ENCODE measurements at regions not wholly inside any gene's neighbourhood (a gene's known extent, or its start where the extent isn't known, plus 50 kb on each side); places are given as distances from the start of the nearest gene placed in this dataset.

DNA sequence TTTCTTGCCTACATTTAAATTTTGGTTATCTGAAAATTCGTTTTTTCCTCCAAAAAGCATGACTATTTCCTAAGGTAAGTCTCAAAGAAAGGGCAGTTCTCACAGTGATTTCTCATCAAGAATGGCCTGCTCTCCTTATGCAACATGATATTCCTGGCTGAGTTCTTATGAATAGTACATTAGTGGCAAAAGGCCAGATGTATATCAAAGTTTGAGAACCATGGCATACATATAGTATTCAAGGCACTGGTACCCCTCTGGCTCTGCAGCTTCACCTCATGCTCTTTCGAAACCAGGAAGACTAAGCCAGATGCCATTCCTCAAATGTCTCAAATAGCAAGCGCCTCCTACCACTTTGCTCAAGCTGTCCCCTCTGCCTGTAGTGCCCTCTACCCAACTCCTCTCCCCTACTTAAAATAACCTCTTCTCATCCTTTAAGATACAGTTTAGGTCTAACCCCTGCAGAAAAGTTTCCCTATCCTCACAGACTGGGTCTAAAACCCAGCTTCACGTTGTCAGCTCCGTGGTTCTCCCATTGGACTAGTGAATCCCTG is 280.3 kb downstream of the HACE1 start:
- H3K27ac ChIP-seq (ENCODE audit: low read length), result no peak overlapping the region
- DNase-seq, result no peak
- no peaks in the 10 kb centered on the region for H3K27me3 ChIP-seq (ENCODE audit: control insufficient read depth, insufficient read depth, low read length)
- H3K4me1 ChIP-seq (ENCODE audit: control insufficient read depth, insufficient read depth, low read length), result no peaks in the 10 kb centered on the region
- no peaks in the 10 kb centered on the region for H3K36me3 ChIP-seq (ENCODE audit: control insufficient read depth, insufficient read depth, low read length)
- H3K9me3 ChIP-seq (ENCODE audit: control insufficient read depth, low read depth, low read length), result no peaks in the 10 kb centered on the region
- 83% methylated on average over 1 of the region's 5 CpGs for WGBS (ENCODE audit: insufficient coverage, low lambda C conversion rate)
- H3K4me3 ChIP-seq (ENCODE audit: low read length), result no peak overlapping the region

DNA sequence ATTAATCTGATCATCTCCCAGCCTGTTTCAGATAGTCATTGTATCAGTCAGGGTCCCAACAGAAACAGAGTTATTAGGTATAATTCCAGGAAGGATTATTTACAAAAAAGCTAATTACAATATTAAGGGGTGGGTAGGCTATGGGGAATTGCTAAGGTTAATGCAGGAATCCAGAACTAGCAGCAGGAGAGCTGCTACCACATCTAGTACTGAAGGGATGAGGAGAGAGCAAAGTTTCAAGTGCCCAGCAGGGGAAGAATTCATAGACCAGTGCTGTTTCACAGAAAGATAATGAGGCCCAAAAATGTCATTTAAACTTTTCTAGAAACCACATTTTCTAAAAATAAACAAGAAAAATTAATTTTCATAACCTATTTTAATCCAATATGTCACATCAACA is 284.2 kb downstream of the HACE1 start:
- no peaks in the 10 kb centered on the region for H3K9me3 ChIP-seq (ENCODE audit: control insufficient read depth, low read depth, low read length)

DNA sequence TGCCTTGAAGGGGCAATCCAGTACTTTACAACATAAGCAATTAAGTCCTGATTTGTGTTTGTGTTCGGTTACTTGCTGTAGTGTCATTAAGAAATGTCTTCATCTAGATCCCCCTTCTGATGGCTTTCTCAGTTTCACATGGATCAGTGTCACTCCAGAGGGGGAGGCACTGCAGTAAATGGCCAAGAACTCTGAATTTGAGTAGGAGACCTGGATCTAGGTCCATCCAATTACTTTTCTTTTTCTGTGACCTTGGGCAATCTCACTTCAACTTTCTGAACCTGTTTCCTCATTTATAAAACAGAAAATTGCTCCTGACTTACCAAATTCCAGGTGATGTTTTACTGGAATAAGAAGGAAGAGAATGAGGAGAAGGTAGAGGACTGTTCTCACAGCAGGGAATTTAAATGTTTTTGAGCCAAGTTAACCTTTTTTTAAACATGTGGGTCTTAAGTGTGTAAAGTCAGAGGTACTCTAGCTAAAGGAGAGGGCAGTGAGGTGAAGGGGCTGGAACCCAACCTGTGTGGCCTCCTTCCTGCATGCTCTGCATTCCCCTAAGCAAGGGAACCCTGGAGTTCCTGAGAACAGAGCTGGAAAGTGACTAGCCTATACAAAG is 285.5 kb downstream of the HACE1 start:
- DNase-seq, result no peak
- Histone ChIP-seq H3K36me3 (ENCODE audit: control insufficient read depth, insufficient read depth, low read length) (no peaks in the 10 kb centered on the region), H3K4me3 (ENCODE audit: low read length) (no peak overlapping the region), H3K27ac (ENCODE audit: low read length) (no peak overlapping the region), H3K4me1 (ENCODE audit: control insufficient read depth, insufficient read depth, low read length) (no peaks in the 10 kb centered on the region), H3K27me3 (ENCODE audit: control insufficient read depth, insufficient read depth, low read length) (no peaks in the 10 kb centered on the region), H3K9me3 (ENCODE audit: control insufficient read depth, low read depth, low read length) (no peaks in the 10 kb centered on the region)
- WGBS (ENCODE audit: insufficient coverage, low lambda C conversion rate), result no CpG with 5 or more reads among the region's 1 CpG

More for the DNA sequence above, 284.2 kb downstream of the HACE1 start:
- no peaks in the 10 kb centered on the region for H3K36me3 ChIP-seq (ENCODE audit: control insufficient read depth, insufficient read depth, low read length)
- H3K4me1 ChIP-seq (ENCODE audit: control insufficient read depth, insufficient read depth, low read length), result no peaks in the 10 kb centered on the region
- H3K27me3 ChIP-seq (ENCODE audit: control insufficient read depth, insufficient read depth, low read length), result no peaks in the 10 kb centered on the region
- no peak overlapping the region for H3K27ac ChIP-seq (ENCODE audit: low read length)
- DNase-seq, result no peak
- H3K4me3 ChIP-seq (ENCODE audit: low read length), result no peak overlapping the region

DNA sequence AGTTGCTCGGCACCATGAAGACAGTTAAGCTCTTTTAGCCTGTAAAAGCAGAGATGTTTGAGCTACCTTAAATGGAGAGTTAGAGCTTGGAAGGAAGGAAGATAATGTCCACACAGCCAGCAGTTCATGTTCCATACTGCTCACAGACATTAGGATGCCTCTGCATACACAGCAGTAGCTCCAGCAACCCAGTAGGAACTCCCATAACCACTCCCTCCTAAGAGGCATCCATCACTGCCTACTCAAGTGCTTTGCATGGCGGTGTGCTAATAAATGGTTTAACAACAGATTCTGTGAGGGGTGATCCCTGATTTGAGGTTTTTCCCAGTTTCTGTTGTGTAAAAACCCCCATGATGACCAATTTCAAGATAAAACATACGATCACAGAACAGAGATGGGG is 286.4 kb downstream of the HACE1 start:
- no peak for DNase-seq
- H3K36me3 ChIP-seq (ENCODE audit: control insufficient read depth, insufficient read depth, low read length), result no peaks in the 10 kb centered on the region
- 100% methylated on average over 1 of the region's 3 CpGs for WGBS (ENCODE audit: insufficient coverage, low lambda C conversion rate)
- H3K4me1 ChIP-seq (ENCODE audit: control insufficient read depth, insufficient read depth, low read length), result no peaks in the 10 kb centered on the region
- no peaks in the 10 kb centered on the region for H3K9me3 ChIP-seq (ENCODE audit: control insufficient read depth, low read depth, low read length)
- no peak overlapping the region for H3K27ac ChIP-seq (ENCODE audit: low read length)
- no peaks in the 10 kb centered on the region for H3K27me3 ChIP-seq (ENCODE audit: control insufficient read depth, insufficient read depth, low read length)
- H3K4me3 ChIP-seq (ENCODE audit: low read length), result no peak overlapping the region

- no peak overlapping the region for H3K27ac ChIP-seq (ENCODE audit: low read length)
- no peak for DNase-seq
- no peaks in the 10 kb centered on the region for H3K36me3 ChIP-seq (ENCODE audit: control insufficient read depth, insufficient read depth, low read length)
- no peaks in the 10 kb centered on the region for H3K27me3 ChIP-seq (ENCODE audit: control insufficient read depth, insufficient read depth, low read length)
- no peaks in the 10 kb centered on the region for H3K4me1 ChIP-seq (ENCODE audit: control insufficient read depth, insufficient read depth, low read length)
- H3K9me3 ChIP-seq (ENCODE audit: control insufficient read depth, low read depth, low read length), result no peaks in the 10 kb centered on the region
- H3K4me3 ChIP-seq (ENCODE audit: low read length), result no peak overlapping the region
- WGBS (ENCODE audit: insufficient coverage, low lambda C conversion rate), result 29% methylated on average over 1 of the region's 4 CpGs
These were observed 286.8 kb downstream of the HACE1 start for GRCh38 chr6:104572901-104573300.

- no peaks in the 10 kb centered on the region for H3K9me3 ChIP-seq (ENCODE audit: control insufficient read depth, low read depth, low read length)
- DNase-seq, result no peak
- no peak overlapping the region for H3K27ac ChIP-seq (ENCODE audit: low read length)
- no CpG with 5 or more reads among the region's 3 CpGs for WGBS (ENCODE audit: insufficient coverage, low lambda C conversion rate)
- no peaks in the 10 kb centered on the region for H3K27me3 ChIP-seq (ENCODE audit: control insufficient read depth, insufficient read depth, low read length)
- H3K4me3 ChIP-seq (ENCODE audit: low read length), result no peak overlapping the region
- no peaks in the 10 kb centered on the region for H3K4me1 ChIP-seq (ENCODE audit: control insufficient read depth, insufficient read depth, low read length)
- no peaks in the 10 kb centered on the region for H3K36me3 ChIP-seq (ENCODE audit: control insufficient read depth, insufficient read depth, low read length)
These were observed 293.3 kb downstream of the HACE1 start for GRCh38 chr6:104566411-104566810.

- DNase-seq, result no peak
- no peak overlapping the region for H3K27ac ChIP-seq (ENCODE audit: low read length)
- WGBS (ENCODE audit: insufficient coverage, low lambda C conversion rate), result 83% methylated on average over 2 of the region's 3 CpGs
- H3K36me3 ChIP-seq (ENCODE audit: control insufficient read depth, insufficient read depth, low read length), result no peaks in the 10 kb centered on the region
- no peaks in the 10 kb centered on the region for H3K9me3 ChIP-seq (ENCODE audit: control insufficient read depth, low read depth, low read length)
- H3K4me3 ChIP-seq (ENCODE audit: low read length), result no peak overlapping the region
- H3K27me3 ChIP-seq (ENCODE audit: control insufficient read depth, insufficient read depth, low read length), result no peaks in the 10 kb centered on the region
- H3K4me1 ChIP-seq (ENCODE audit: control insufficient read depth, insufficient read depth, low read length), result no peaks in the 10 kb centered on the region
These were observed 296.4 kb downstream of the HACE1 start for GRCh38 chr6:104563306-104563705.

DNA sequence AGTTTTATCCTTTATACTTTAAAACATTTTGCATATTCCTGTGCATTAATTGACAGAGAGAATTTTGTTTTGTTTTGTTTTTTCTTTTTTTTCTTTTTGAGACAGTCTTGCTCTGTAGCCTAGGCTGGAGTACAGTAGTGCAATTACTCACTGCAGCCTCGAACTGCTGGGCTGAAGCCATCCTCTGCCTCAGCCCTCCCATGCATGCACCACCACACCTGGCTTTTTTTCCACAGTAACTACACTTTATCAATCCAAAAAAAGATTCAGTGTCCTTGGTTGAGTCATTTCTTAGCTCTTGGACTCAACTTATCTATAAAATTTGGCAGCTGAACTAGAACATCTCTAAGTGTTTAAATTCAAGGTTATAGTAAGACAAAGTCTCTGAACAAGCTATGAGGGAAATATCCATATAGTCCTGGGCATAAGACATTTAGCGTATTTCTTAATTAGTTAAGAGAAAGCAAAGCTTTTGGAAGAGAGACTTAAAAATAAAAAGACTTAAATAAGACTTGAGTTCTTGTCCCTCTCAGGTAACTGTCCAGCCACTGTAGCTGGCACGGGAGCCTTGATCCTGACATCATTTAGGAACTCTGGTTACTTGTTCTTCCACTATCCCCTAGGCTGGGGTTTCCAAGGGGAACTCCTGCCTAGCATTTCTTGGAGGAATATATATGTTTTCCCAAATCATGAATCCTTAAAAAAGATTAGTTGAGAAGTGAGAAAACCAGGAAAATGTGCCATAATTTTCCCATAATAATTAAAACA is 300.1 kb downstream of the HACE1 start:
- no peaks in the 10 kb centered on the region for H3K36me3 ChIP-seq (ENCODE audit: control insufficient read depth, insufficient read depth, low read length)
- WGBS (ENCODE audit: insufficient coverage, low lambda C conversion rate), result no CpG with 5 or more reads among the region's 3 CpGs

GRCh38 chr6:104558746-104559145 is 301.0 kb downstream of the HACE1 start:
- H3K4me1 ChIP-seq (ENCODE audit: control insufficient read depth, insufficient read depth, low read length), result no peaks in the 10 kb centered on the region
- H3K9me3 ChIP-seq (ENCODE audit: control insufficient read depth, low read depth, low read length), result no peaks in the 10 kb centered on the region
- H3K27ac ChIP-seq (ENCODE audit: low read length), result no peak overlapping the region
- no peak for DNase-seq
- H3K4me3 ChIP-seq (ENCODE audit: low read length), result no peak overlapping the region
- H3K27me3 ChIP-seq (ENCODE audit: control insufficient read depth, insufficient read depth, low read length), result no peaks in the 10 kb centered on the region
- H3K36me3 ChIP-seq (ENCODE audit: control insufficient read depth, insufficient read depth, low read length), result no peaks in the 10 kb centered on the region
- WGBS (ENCODE audit: insufficient coverage, low lambda C conversion rate), result 100% methylated on average over 1 of the region's 3 CpGs

More for the DNA sequence above, 300.1 kb downstream of the HACE1 start:
- H3K27me3 ChIP-seq (ENCODE audit: control insufficient read depth, insufficient read depth, low read length), result no peaks in the 10 kb centered on the region
- H3K4me3 ChIP-seq (ENCODE audit: low read length), result no peak overlapping the region
- no peak for DNase-seq
- H3K27ac ChIP-seq (ENCODE audit: low read length), result no peak overlapping the region
- H3K4me1 ChIP-seq (ENCODE audit: control insufficient read depth, insufficient read depth, low read length), result no peaks in the 10 kb centered on the region
- no peaks in the 10 kb centered on the region for H3K9me3 ChIP-seq (ENCODE audit: control insufficient read depth, low read depth, low read length)

- no peaks in the 10 kb centered on the region for H3K36me3 ChIP-seq (ENCODE audit: control insufficient read depth, insufficient read depth, low read length)
- DNase-seq, result no peak
- no peaks in the 10 kb centered on the region for H3K4me1 ChIP-seq (ENCODE audit: control insufficient read depth, insufficient read depth, low read length)
- H3K9me3 ChIP-seq (ENCODE audit: control insufficient read depth, low read depth, low read length), result no peaks in the 10 kb centered on the region
- 75% methylated on average over 3 of the region's 4 CpGs for WGBS (ENCODE audit: insufficient coverage, low lambda C conversion rate)
- no peak overlapping the region for H3K4me3 ChIP-seq (ENCODE audit: low read length)
- no peak overlapping the region for H3K27ac ChIP-seq (ENCODE audit: low read length)
- H3K27me3 ChIP-seq (ENCODE audit: control insufficient read depth, insufficient read depth, low read length), result no peaks in the 10 kb centered on the region
These were observed 311.4 kb downstream of the HACE1 start for GRCh38 chr6:104548297-104548696.

Measured in large intestine (tissue), 3 donors.